Coronary artery (tissue), 2 donors: ENCODE measurements at regions not wholly inside any gene's neighbourhood (a gene's known extent, or its start where the extent isn't known, plus 50 kb on each side); places are given as distances from the start of the nearest gene placed in this dataset.

Source experiments
- DNase-seq: peaks from one replicate; pipeline ENCODE4 v3.0.0-alpha.2; 2017; ENCODE audit warnings: low spot score
- H3K27ac ChIP-seq, 2 donors: fragments of 200-600 bp; sonication (generic); one replicate each; pipeline ENCODE4 v1.5.1; 2016 to 2019
- H3K4me3 ChIP-seq: fragments of 200-600 bp; sonication (generic); 2 replicates; pipeline ENCODE4 v1.5.1; 2016; ENCODE audit warnings: mild to moderate bottlenecking, moderate library complexity
- TF ChIP-seq, protein P1 (sequence below): fragments of 200-600 bp; sonication (generic); IDR thresholded peaks from one replicate; pipeline ENCODE4 v1.5.1; 2019; ENCODE audit warnings: antibody characterized with exemption

DNA sequence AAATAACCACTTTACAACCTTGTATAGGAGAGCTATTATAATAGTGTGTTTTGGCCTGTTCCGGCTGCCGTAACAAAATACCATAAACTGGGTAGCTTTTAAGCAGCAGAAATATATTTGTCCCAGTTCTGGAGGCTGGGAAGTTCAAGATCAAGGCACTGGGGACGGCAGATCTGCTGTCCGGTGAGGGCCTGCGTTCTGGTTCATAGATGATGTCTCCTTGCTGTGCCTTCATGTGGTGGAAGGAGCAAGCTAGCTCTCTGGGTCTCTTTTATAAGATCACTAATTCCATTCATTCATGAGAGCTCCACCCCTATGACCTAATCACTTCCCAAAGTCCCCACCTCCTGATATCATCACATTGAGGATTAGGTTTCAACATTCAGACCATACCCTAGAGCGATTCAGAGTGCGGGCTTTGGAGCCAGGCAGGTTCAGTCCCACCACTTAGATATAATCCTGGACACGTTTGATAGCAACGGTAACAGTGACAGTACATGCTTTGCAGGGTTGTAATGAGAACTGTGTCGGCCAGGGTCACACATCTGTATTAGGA is 76.2 kb upstream of the ZFHX3 start:
- Histone ChIP-seq H3K4me3 (no peak overlapping the region), H3K27ac (peak overlapping the region in 1 of 2 donors; percentile 80)
- TF ChIP-seq, protein P1, sequence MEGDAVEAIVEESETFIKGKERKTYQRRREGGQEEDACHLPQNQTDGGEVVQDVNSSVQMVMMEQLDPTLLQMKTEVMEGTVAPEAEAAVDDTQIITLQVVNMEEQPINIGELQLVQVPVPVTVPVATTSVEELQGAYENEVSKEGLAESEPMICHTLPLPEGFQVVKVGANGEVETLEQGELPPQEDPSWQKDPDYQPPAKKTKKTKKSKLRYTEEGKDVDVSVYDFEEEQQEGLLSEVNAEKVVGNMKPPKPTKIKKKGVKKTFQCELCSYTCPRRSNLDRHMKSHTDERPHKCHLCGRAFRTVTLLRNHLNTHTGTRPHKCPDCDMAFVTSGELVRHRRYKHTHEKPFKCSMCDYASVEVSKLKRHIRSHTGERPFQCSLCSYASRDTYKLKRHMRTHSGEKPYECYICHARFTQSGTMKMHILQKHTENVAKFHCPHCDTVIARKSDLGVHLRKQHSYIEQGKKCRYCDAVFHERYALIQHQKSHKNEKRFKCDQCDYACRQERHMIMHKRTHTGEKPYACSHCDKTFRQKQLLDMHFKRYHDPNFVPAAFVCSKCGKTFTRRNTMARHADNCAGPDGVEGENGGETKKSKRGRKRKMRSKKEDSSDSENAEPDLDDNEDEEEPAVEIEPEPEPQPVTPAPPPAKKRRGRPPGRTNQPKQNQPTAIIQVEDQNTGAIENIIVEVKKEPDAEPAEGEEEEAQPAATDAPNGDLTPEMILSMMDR, result no peak
- no peak for DNase-seq

DNA sequence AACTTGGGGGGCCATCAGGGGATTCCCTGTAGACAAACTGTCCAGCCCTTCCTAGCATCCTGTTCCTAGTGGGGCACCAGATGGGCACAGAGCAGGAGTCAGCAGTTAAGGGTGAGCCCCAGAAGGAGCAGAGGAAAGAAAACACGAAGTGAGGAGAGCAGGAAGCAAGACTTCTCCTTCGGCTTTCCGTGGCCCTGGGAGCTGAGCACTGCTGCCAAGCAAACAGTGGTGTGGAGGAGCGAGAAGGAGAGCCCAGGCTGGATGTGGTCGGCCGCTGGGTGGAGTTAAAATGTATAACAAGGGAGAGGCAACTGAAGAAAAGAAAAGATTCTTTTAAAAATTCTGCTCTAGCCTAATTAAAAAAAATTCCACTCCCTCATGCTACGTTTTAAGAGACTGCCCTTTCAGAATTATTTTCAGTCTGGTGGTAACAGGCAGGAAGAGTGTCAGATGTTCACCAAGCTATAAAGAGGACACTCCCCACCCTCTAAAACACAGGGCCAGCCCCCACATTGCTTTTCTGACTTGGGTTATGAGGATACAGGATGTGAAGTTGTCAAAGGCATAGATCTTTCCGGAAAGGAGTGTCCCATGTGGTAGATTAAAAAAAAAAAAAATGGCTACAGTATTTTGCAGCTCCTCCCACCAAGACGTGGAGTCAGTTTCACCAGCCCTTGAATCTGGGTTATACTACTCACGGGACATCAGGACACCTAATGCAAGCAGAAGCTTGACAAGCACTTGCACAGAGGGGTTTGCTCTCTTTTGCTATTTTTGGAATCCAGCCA is 74.9 kb upstream of the ZFHX3 start:
- peak overlapping the region; percentile 60 to 80 for H3K27ac ChIP-seq
- DNase-seq, result no peak

DNA sequence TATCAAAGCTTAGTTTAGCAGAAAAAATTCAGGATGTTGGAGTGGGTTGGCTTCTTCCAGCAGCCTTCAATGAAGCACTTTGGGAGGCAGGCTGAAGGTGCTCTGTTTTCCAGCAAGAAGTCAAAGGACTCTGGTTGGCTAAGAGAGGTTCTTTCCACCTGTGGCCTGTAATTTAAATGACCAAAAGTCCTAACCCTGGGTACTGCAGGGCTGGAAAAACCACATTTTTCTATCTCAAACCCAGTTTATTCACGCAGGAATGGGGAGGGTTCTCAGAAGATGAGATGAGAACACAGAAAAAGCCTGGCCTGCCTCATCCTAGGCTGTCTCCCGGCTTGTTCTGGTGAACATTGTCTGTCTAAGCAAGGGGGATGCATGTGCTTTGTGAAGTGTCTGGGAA is 68.6 kb upstream of the ZFHX3 start:
- TF ChIP-seq, protein P1, result no peak
- DNase-seq, result no peak
- Histone ChIP-seq H3K4me3 (no peak overlapping the region), H3K27ac (no peak overlapping the region)

More for the DNA sequence above, 74.9 kb upstream of the ZFHX3 start:
- H3K4me3 ChIP-seq, result peak overlapping the region; percentile 54
- TF ChIP-seq, protein P1, result no peak

DNA sequence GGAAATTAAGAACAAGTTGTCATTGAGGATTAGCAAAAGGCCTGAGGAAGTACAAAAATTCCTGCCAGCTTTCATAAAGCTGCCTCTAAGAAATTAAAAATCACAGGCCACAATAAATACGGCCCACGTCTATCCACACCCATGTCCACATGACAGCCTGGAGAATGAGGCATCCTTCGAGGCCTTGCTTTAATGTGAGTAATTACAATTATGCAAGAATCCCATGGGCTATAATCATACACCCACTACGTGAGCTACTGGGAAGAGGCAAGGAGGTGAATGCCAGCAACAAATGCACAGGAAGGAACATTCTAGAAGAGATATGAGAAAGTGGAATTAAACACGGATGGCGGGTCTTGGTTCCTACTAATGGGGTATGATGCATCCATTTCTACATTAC is 65.4 kb upstream of the ZFHX3 start:
- DNase-seq, result no peak
- TF ChIP-seq, protein P1, result no peak
- H3K27ac ChIP-seq, result peak overlapping the region in 1 of 2 donors; percentile 27
- no peak overlapping the region for H3K4me3 ChIP-seq

DNA sequence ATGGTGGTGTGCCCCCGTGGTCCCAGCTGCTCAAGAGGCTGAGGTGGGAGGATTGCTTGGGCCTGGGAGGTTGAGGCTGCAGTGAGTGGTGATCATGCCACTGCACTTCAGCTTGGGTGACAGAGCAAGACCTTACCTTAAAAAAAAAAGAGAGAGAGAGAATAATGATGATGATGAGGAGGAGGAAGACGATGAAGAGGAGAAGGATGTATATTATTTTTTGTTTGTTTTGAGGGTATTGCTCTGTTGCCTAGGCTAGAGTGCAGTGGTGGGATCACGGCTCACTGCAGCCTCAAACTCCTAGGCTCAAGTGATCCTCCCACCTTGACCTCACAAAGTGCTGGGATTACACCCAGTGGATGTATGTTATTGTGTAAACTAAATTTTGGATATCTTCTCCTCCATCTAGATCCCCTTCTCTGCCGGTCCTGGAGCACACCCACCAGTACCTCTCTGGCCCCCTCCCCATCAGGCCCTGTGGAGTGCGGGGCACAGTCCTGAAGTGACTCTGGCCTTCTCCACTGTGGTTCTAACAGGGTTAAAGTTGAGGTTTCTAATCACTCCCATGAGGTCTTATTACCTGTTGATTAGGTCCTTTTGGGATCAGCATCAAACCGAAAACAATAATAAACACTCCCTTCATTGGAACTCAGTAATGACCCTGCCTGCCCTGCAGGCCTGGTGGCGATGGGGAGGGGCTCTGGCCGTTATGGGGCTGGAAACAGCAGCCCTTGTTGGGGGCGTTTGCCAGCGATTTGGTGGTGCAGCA is 60.5 kb upstream of the ZFHX3 start:
- TF ChIP-seq, protein P1, result no peak
- no peak overlapping the region for H3K4me3 ChIP-seq
- no peak overlapping the region for H3K27ac ChIP-seq
- no peak for DNase-seq

DNA sequence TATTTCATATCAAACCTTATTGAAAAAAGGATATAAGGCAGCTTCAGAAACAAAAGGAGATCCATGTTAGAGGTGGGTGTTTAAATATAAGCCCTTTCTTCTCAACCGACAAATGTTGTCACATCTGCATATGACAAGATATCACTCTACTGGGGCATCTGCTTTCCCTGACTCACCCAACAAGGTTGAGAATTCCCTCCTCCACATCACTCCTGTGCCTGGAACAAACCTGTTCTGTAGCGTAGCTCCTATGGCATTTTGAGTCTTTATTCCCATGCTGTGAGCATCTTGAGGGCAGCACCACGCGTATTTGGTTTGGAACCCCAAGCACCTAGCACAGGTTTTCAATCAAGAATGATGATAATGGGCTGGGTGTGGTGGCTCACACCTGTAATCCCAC is 59.4 kb upstream of the ZFHX3 start:
- TF ChIP-seq, protein P1, result no peak
- DNase-seq, result no peak
- Histone ChIP-seq H3K4me3 (no peak overlapping the region), H3K27ac (no peak overlapping the region)
